ENCODE measurements at regions not wholly inside any gene's neighbourhood (a gene's known extent, or its start where the extent isn't known, plus 50 kb on each side); places are given as distances from the start of the nearest gene placed in this dataset.

- TF ChIP-seq TCF4 (CRISPR knock-in tag; IDR thresholded peaks at IDR 0.05; ENCODE audit: borderline replicate concordance) (no peak), SNAI2 (CRISPR knock-in tag; IDR thresholded peaks at IDR 0.05) (no peak), GLIS3 (CRISPR knock-in tag; IDR thresholded peaks at IDR 0.05) (no peak), ISL1 (CRISPR knock-in tag; IDR thresholded peaks at IDR 0.05) (no peak), ZFP30 (CRISPR knock-in tag; IDR thresholded peaks at IDR 0.05) (no peak), POU6F1 (CRISPR knock-in tag; IDR thresholded peaks at IDR 0.05; ENCODE audit: borderline replicate concordance, low read depth) (no peak), ZNF8 (CRISPR knock-in tag; IDR thresholded peaks at IDR 0.05) (no peak), CREB5 (CRISPR knock-in tag; IDR thresholded peaks at IDR 0.05; ENCODE audit: low read depth) (no peak), TOX (CRISPR knock-in tag; IDR thresholded peaks at IDR 0.05; ENCODE audit: borderline replicate concordance) (no peak), RARB (CRISPR knock-in tag; IDR thresholded peaks at IDR 0.05) (no peak), ARNTL (CRISPR knock-in tag; IDR thresholded peaks at IDR 0.05; ENCODE audit: borderline replicate concordance, low read depth) (no peak), ZFP3 (CRISPR knock-in tag; IDR thresholded peaks at IDR 0.05) (no peak)
- TF ChIP-seq, protein P1, sequence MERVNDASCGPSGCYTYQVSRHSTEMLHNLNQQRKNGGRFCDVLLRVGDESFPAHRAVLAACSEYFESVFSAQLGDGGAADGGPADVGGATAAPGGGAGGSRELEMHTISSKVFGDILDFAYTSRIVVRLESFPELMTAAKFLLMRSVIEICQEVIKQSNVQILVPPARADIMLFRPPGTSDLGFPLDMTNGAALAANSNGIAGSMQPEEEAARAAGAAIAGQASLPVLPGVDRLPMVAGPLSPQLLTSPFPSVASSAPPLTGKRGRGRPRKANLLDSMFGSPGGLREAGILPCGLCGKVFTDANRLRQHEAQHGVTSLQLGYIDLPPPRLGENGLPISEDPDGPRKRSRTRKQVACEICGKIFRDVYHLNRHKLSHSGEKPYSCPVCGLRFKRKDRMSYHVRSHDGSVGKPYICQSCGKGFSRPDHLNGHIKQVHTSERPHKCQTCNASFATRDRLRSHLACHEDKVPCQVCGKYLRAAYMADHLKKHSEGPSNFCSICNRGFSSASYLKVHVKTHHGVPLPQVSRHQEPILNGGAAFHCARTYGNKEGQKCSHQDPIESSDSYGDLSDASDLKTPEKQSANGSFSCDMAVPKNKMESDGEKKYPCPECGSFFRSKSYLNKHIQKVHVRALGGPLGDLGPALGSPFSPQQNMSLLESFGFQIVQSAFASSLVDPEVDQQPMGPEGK (CRISPR knock-in tag; IDR thresholded peaks at IDR 0.05; ENCODE audit: borderline replicate concordance), result no peak
Observed at GRCh38 chr2:47620770-47621437, 50.1 kb upstream of the KCNK12 start.
